A549 (cell line): ENCODE measurements at regions not wholly inside any gene's neighbourhood (a gene's known extent, or its start where the extent isn't known, plus 50 kb on each side); places are given as distances from the start of the nearest gene placed in this dataset.

Experiments
- ATAC-seq, 2 experiments: fragments of 200-7000 bp in 1 of 2; fragments of >200 bp in 1 of 2; cut with Nextera tagmentation in 1 of 2; cut with Tn5 transposase in 1 of 2; 3 replicates each; pipeline versions ENCODE4 v1.8.0 to v1.9.1; 2018 to 2020; ENCODE audit warnings: mild to moderate bottlenecking in 1 of 2, moderate library complexity in 1 of 2
- CTCF ChIA-PET: fragments of 300-600 bp; sonication (Branson Sonifier 250); formaldehyde crosslinking; extraction: SDS; loops from one replicate; lab custom pipeline; 2021; ENCODE audit warnings: antibody characterized with exemption, inconsistent platforms; lab: Yijun Ruan, JAX
- POLR2A ChIA-PET: fragments of 350-600 bp; formaldehyde crosslinking; extraction: SDS; loops from one replicate; lab custom pipeline; 2021; ENCODE audit warnings: antibody characterized with exemption, inconsistent platforms; lab: Yijun Ruan, JAX
- DNase-seq, 2 experiments: peaks; one replicate each; pipeline versions ENCODE4 v3.0.0 to v3.0.0-alpha.2; 2011 to 2016; ENCODE audit warnings: low read depth in 1 of 2, low spot score in 1 of 2
- FAIRE-seq: peaks from 2 replicates; lab custom pipeline; 2011; peaks lifted over from hg19 to GRCh38; lab: Jason Lieb, UNC
- H3K27ac ChIP-seq, 2 experiments: fragments of >200 bp; sonication (Bioruptor Twin); formaldehyde crosslinking; 3 replicates each; pipeline ENCODE4 v1.5.1; 2016 to 2017
- H3K4me1 ChIP-seq: fragments of >200 bp; sonication (Bioruptor Twin); formaldehyde crosslinking; 3 replicates; pipeline ENCODE4 v1.6.1; 2016
- H3K4me2 ChIP-seq: fragments of >200 bp; sonication (Bioruptor Twin); formaldehyde crosslinking; 3 replicates; pipeline ENCODE4 v1.6.1; 2016
- H3K4me3 ChIP-seq: fragments of >200 bp; sonication (Bioruptor Twin); formaldehyde crosslinking; 3 replicates; pipeline ENCODE4 v1.5.1; 2016
- H3K9me3 ChIP-seq: fragments of >200 bp; sonication (Bioruptor Twin); formaldehyde crosslinking; 3 replicates; pipeline ENCODE4 v1.6.1; 2016
- BHLHE40 ChIP-seq: IDR thresholded peaks from 2 replicates; pipeline ENCODE4 v1.6.1; 2012; ENCODE audit warnings: low read depth, low read length, inconsistent platforms
- CBX8 ChIP-seq: fragments of 200-600 bp; sonication (generic); IDR thresholded peaks from 2 replicates; pipeline ENCODE4 v1.6.1; 2016
- CEBPB ChIP-seq, 2 experiments: fragments of >200 bp in 1 of 2; sonication (Bioruptor Twin) in 1 of 2; formaldehyde crosslinking in 1 of 2; IDR thresholded peaks; 2 replicates each; pipeline ENCODE4 v1.6.1; 2012 to 2016
- CHD2 ChIP-seq: fragments of 150-350 bp; IDR thresholded peaks from 2 replicates; pipeline ENCODE4 v1.6.1; 2014; ENCODE audit warnings: low read length; ENCODE audit not compliant: partially characterized antibody
- CHD4 ChIP-seq: fragments of 200-600 bp; sonication (generic); IDR thresholded peaks from 2 replicates; pipeline ENCODE4 v1.6.1; 2016; ENCODE audit warnings: antibody characterized with exemption, mild to moderate bottlenecking, borderline replicate concordance
- EHF ChIP-seq: fragments of 250-450 bp; sonication (Bioruptor Pico); IDR thresholded peaks from 2 replicates; pipeline ENCODE4 v1.5.0; 2020; ENCODE audit warnings: mild to moderate bottlenecking
- EP300 ChIP-seq, 2 experiments: fragments of >200 bp; sonication (Bioruptor Twin); formaldehyde crosslinking; IDR thresholded peaks; 2 replicates in 1 of 2; 3 replicates in 1 of 2; pipeline ENCODE4 v1.6.1; 2016 to 2017
- FOSL2 ChIP-seq, 2 experiments: fragments of 450-650 bp in 1 of 2; fragments of >200 bp in 1 of 2; sonication (Bioruptor Twin) in 1 of 2; formaldehyde crosslinking; IDR thresholded peaks; 2 replicates each; pipeline versions ENCODE4 v1.5.0 to v1.6.1; 2016 to 2020; ENCODE audit warnings: mild to moderate bottlenecking in 1 of 2, moderate library complexity in 1 of 2
- FOXS1 ChIP-seq: fragments of 250-450 bp; sonication (Bioruptor Pico); IDR thresholded peaks from 2 replicates; pipeline ENCODE4 v1.5.0; 2020; ENCODE audit warnings: mild to moderate bottlenecking, moderate library complexity
- HDAC2 ChIP-seq: fragments of 200-600 bp; sonication (generic); IDR thresholded peaks from 2 replicates; pipeline ENCODE4 v1.6.1; 2016
- HEYL ChIP-seq: fragments of 250-450 bp; sonication (Bioruptor Pico); IDR thresholded peaks from 2 replicates; pipeline ENCODE4 v1.8.0; 2021; ENCODE audit warnings: mild to moderate bottlenecking, moderate library complexity
- JUNB ChIP-seq: fragments of >200 bp; sonication (Bioruptor Twin); formaldehyde crosslinking; IDR thresholded peaks from 2 replicates; pipeline ENCODE4 v1.6.1; 2016
- NPAS2 ChIP-seq: fragments of 250-450 bp; sonication (Bioruptor Pico); IDR thresholded peaks from 2 replicates; pipeline ENCODE4 v1.8.0; 2022; ENCODE audit warnings: mild to moderate bottlenecking, moderate library complexity, borderline replicate concordance
- POLR2A ChIP-seq: IDR thresholded peaks from 2 replicates; pipeline ENCODE4 v1.6.1; 2012; ENCODE audit warnings: mild to moderate bottlenecking, low read length
- RNF2 ChIP-seq: fragments of 200-600 bp; sonication (generic); IDR thresholded peaks from 2 replicates; pipeline ENCODE4 v1.6.1; 2016; ENCODE audit warnings: low read depth, mild to moderate bottlenecking, antibody characterized with exemption, moderate library complexity, borderline replicate concordance
- SREBF2 ChIP-seq: fragments of 450-650 bp; IDR thresholded peaks from 2 replicates; pipeline ENCODE4 v1.6.1; 2014; ENCODE audit warnings: mild to moderate bottlenecking, moderate library complexity
- TFCP2L1 ChIP-seq: fragments of 250-450 bp; sonication (Bioruptor Pico); IDR thresholded peaks from 2 replicates; pipeline ENCODE4 v1.5.0; 2021; ENCODE audit warnings: mild to moderate bottlenecking
- ZNF302 ChIP-seq: fragments of 250-450 bp; sonication (Bioruptor Pico); IDR thresholded peaks from 2 replicates; pipeline ENCODE4 v1.9.0; 2021; ENCODE audit warnings: inconsistent platforms, mild to moderate bottlenecking, moderate library complexity
- WGBS: methylation state at CpG from one replicate; pipeline ENCODE4 v1.1.6; 2017; ENCODE audit errors: missing lambda C conversion rate; 5-methylcytosine and 5-hydroxymethylcytosine counted together
- TF ChIP-seq, protein P1 (sequence below): IDR thresholded peaks from 2 replicates; pipeline ENCODE4 v1.6.1; 2012
- TF ChIP-seq, protein P2 (sequence below): IDR thresholded peaks from 2 replicates; pipeline ENCODE4 v1.6.1; 2012; ENCODE audit warnings: low read depth, borderline replicate concordance
- TF ChIP-seq, protein P3 (sequence below): IDR thresholded peaks from 2 replicates; pipeline ENCODE4 v1.6.1; 2012
- TF ChIP-seq, protein P4 (sequence below): fragments of 450-650 bp; IDR thresholded peaks from 2 replicates; pipeline ENCODE4 v1.6.1; 2014; ENCODE audit warnings: antibody characterized with exemption
- TF ChIP-seq, protein P5 (sequence below): fragments of 250-450 bp; sonication (Bioruptor Pico); IDR thresholded peaks from 2 replicates; pipeline ENCODE4 v1.5.0; 2020; ENCODE audit warnings: low read depth, mild to moderate bottlenecking, moderate library complexity

DNA sequence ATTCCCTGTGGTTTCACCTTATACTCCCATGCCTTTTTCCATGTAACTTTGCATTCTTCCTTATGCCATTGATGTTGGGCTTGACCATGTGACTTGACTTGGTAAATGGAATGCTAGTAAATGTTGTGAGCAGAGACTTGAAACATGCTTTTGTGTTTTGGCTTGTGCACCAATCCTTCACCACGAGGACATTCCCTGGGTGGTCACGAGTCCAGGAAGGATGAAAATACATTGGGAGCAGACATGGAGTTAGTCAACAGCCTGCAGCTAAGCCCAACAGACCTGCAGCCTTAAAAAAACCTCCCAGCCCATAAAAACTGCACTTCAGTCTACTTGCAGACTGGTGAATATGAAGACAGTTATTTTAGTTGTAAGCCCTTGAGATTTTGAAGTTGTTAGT is 116.5 kb upstream of the SPATS2L start (continued):
- TF ChIP-seq FOSL2 (IDR thresholded peaks at IDR 0.05), result no peak
- TF ChIP-seq FOSL2 (CRISPR knock-in tag; IDR thresholded peaks at IDR 0.05), result no peak
- no peak for TF ChIP-seq CBX8
- TF ChIP-seq, protein P1, sequence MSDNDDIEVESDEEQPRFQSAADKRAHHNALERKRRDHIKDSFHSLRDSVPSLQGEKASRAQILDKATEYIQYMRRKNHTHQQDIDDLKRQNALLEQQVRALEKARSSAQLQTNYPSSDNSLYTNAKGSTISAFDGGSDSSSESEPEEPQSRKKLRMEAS, result no peak
- no peak for TF ChIP-seq TFCP2L1 (CRISPR knock-in tag)
- TF ChIP-seq SREBF2, result no peak

DNA sequence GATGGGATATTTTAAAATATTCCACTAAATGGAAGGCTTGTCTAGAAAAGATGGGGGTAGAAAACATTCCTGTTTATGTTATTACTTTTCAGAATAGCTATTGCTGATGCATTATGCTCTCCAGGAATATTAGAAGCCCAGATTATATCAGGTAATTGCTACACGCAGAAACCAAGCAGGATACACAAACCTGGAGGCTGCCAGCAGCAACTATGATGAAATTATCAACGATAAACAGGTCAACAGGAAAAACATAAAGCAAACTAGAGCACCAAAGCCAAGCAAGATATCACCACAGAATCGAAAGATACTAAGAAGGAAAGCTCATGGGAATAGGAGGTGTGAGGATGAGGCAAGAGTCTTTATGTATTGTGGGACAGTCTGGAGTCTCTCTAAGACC is 113.2 kb upstream of the SPATS2L start:
- POLR2A ChIA-PET, result no interaction called here
- DNase-seq, result no peak
- no peak overlapping the region for H3K27ac ChIP-seq
- no peak for TF ChIP-seq CHD2
- TF ChIP-seq, protein P2, sequence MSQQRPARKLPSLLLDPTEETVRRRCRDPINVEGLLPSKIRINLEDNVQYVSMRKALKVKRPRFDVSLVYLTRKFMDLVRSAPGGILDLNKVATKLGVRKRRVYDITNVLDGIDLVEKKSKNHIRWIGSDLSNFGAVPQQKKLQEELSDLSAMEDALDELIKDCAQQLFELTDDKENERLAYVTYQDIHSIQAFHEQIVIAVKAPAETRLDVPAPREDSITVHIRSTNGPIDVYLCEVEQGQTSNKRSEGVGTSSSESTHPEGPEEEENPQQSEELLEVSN, result no peak
- no peak for TF ChIP-seq BHLHE40
- TF ChIP-seq, protein P3, sequence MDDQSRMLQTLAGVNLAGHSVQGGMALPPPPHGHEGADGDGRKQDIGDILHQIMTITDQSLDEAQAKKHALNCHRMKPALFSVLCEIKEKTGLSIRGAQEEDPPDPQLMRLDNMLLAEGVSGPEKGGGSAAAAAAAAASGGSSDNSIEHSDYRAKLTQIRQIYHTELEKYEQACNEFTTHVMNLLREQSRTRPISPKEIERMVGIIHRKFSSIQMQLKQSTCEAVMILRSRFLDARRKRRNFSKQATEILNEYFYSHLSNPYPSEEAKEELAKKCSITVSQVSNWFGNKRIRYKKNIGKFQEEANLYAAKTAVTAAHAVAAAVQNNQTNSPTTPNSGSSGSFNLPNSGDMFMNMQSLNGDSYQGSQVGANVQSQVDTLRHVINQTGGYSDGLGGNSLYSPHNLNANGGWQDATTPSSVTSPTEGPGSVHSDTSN, result no peak
- no peak for TF ChIP-seq POLR2A
- TF ChIP-seq EHF (CRISPR knock-in tag), result no peak
- TF ChIP-seq FOXS1 (CRISPR knock-in tag), result no peak
- no peak for TF ChIP-seq EP300 (IDR thresholded peaks at IDR 0.05)
- no peak for TF ChIP-seq ZNF302
- TF ChIP-seq, protein P4, sequence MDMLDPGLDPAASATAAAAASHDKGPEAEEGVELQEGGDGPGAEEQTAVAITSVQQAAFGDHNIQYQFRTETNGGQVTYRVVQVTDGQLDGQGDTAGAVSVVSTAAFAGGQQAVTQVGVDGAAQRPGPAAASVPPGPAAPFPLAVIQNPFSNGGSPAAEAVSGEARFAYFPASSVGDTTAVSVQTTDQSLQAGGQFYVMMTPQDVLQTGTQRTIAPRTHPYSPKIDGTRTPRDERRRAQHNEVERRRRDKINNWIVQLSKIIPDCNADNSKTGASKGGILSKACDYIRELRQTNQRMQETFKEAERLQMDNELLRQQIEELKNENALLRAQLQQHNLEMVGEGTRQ, result no peak
- no peak for TF ChIP-seq TFCP2L1 (CRISPR knock-in tag)
- no peak for TF ChIP-seq HDAC2
- TF ChIP-seq HEYL (CRISPR knock-in tag), result no peak
- TF ChIP-seq, protein P1, result no peak
- no peak for TF ChIP-seq FOSL2 (IDR thresholded peaks at IDR 0.05)
- TF ChIP-seq FOSL2 (CRISPR knock-in tag; IDR thresholded peaks at IDR 0.05), result no peak
- TF ChIP-seq RNF2, result no peak
- TF ChIP-seq NPAS2 (CRISPR knock-in tag), result no peak
- TF ChIP-seq, protein P5, sequence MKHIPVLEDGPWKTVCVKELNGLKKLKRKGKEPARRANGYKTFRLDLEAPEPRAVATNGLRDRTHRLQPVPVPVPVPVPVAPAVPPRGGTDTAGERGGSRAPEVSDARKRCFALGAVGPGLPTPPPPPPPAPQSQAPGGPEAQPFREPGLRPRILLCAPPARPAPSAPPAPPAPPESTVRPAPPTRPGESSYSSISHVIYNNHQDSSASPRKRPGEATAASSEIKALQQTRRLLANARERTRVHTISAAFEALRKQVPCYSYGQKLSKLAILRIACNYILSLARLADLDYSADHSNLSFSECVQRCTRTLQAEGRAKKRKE, result no peak
- no peak for TF ChIP-seq JUNB
- TF ChIP-seq CHD4, result no peak
- TF ChIP-seq, all 56 proteins: peak for 0
- ATAC-seq (no peak), FAIRE-seq (no peak)
- no peak overlapping the region for H3K4me2 ChIP-seq
- no peaks in the 10 kb centered on the region for H3K9me3 ChIP-seq
- H3K4me3 ChIP-seq, result no peak overlapping the region
- WGBS, result 44% methylated on average over 3 of the region's 3 CpGs
- no peaks in the 10 kb centered on the region for H3K4me1 ChIP-seq
- CTCF ChIA-PET, result no interaction called here

DNA sequence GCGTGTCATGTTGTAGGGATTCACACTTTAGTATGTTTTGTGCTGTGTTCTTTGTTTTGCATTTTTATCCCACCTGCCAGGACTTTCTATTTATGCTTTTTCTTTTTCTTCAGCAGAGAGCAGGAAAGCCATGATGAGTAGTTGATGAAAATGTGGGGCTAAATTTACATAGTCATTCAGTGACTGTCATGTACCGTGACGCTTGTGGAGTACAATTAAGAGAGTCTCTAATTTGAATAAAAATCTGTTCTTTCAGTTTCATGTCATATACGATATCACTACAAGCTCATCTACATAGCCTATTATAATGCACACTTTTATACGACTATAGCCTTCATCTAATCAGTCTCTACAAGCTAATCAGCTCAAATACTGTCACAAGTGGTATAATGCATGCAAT is 112.7 kb upstream of the SPATS2L start:
- Histone ChIP-seq H3K27ac (no peak overlapping the region), H3K4me1 (no peaks in the 10 kb centered on the region), H3K4me2 (no peak overlapping the region), H3K9me3 (no peaks in the 10 kb centered on the region), H3K4me3 (no peak overlapping the region)
- ChIA-PET POLR2A (no interaction called here), CTCF (no interaction called here)
- FAIRE-seq (no peak), DNase-seq (no peak), ATAC-seq (no peak)
- no peak for TF ChIP-seq CEBPB (IDR thresholded peaks at IDR 0.05)
- WGBS, result 74% methylated on average over 5 of the region's 5 CpGs
